ENCODE measurements at regions not wholly inside any gene's neighbourhood (a gene's known extent, or its start where the extent isn't known, plus 50 kb on each side); places are given as distances from the start of the nearest gene placed in this dataset.

GRCh38 chr4:60953826-60954225, 246.3 kb upstream of the ADGRL3 start:
- no peak overlapping the region for H3K14ac ChIP-seq (ENCODE audit: insufficient read length)
- no peak overlapping the region for H4K8ac ChIP-seq (ENCODE audit: extremely low read depth, insufficient read depth, low read length)
- H3K4me2 ChIP-seq (ENCODE audit: insufficient read depth in 1 of 2, low read depth in 2 of 2, low read length in 2 of 2), result no peak overlapping the region
- H3K9ac ChIP-seq (replicated peaks in 1 of 4; ENCODE audit: extremely low read depth in 1 of 4, low read depth in 3 of 4, low read length in 3 of 4), result no peak overlapping the region
- no peak overlapping the region for H3K23ac ChIP-seq (ENCODE audit: insufficient read length)
- H4K20me1 ChIP-seq (replicated peaks in 1 of 2; ENCODE audit: control insufficient read depth in 1 of 2, insufficient read depth in 2 of 2, low read length in 2 of 2), result no peaks in the 10 kb centered on the region
- FAIRE-seq, result no peak
- no peak overlapping the region for H4K5ac ChIP-seq (ENCODE audit: insufficient read length, low read depth, low read length)
- H3K36me3 ChIP-seq (ENCODE audit: control insufficient read depth in 2 of 4, insufficient read depth in 4 of 4, low read length in 3 of 4), result no peaks in the 10 kb centered on the region
- H3K27me3 ChIP-seq (replicated peaks in 1 of 4; ENCODE audit: control insufficient read depth in 3 of 4, extremely low read depth in 1 of 4, insufficient read depth in 3 of 4, low read length in 3 of 4), result no peaks in the 10 kb centered on the region
- no peaks in the 10 kb centered on the region for H3K79me1 ChIP-seq (ENCODE audit: low read depth, low read length)
- H3K23me2 ChIP-seq (ENCODE audit: low read depth, low read length), result no peaks in the 10 kb centered on the region
- H2AFZ ChIP-seq (ENCODE audit: low read length), result no peak overlapping the region
- H2BK5ac ChIP-seq (ENCODE audit: low read depth, low read length), result no peak overlapping the region
- no peak overlapping the region for H3K27ac ChIP-seq (ENCODE audit: low read depth, low read length)
- no peaks in the 10 kb centered on the region for H3K9me3 ChIP-seq (ENCODE audit: insufficient read depth in 2 of 2, low read depth in 1 of 2, low read length in 1 of 2)
- H3K56ac ChIP-seq (replicated peaks; ENCODE audit: insufficient read length, low read depth, low read length), result no peak overlapping the region
- ChIA-PET POLR2A (ENCODE audit: partially characterized antibody) (no interaction called here), CTCF (ENCODE audit: partially characterized antibody) (no interaction called here)
- 96% methylated on average over 4 of the region's 4 CpGs; no CpG with 5 or more reads in 1 of the 2 experiments for WGBS, 2 experiments (ENCODE audit: extremely low coverage in 1 of 2, insufficient coverage in 1 of 2, insufficient read length in 1 of 2, insufficient replicate concordance in 2 of 2, low coverage in 1 of 2, low lambda C conversion rate in 2 of 2, missing lambda C conversion rate in 1 of 2)
- H2BK12ac ChIP-seq (ENCODE audit: low read depth, low read length), result no peak overlapping the region
- H2BK20ac ChIP-seq (ENCODE audit: low read length), result no peak overlapping the region
- H3K4me3 ChIP-seq (ENCODE audit: extremely low read depth in 1 of 4, insufficient read depth in 2 of 4, low read depth in 3 of 4, low read length in 4 of 4), result no peak overlapping the region
- no peak overlapping the region for H3K18ac ChIP-seq (ENCODE audit: extremely low read depth, low read length)
- no peaks in the 10 kb centered on the region for H3K4me1 ChIP-seq (replicated peaks in 1 of 4; ENCODE audit: control insufficient read depth in 3 of 4, insufficient read depth in 4 of 4, low read length in 3 of 4)
- H2AK5ac ChIP-seq (ENCODE audit: low read depth, low read length), result no peak overlapping the region
- no peak for DNase-seq (ENCODE audit: low read depth in 1 of 2, low spot score in 2 of 2)
- H2BK120ac ChIP-seq (replicated peaks; ENCODE audit: low read depth, low read length), result no peak overlapping the region
- H3K4ac ChIP-seq (replicated peaks; ENCODE audit: insufficient read length, low read depth, low read length), result no peak overlapping the region
- no peak overlapping the region for H2BK15ac ChIP-seq (ENCODE audit: low read length)
- H3K79me2 ChIP-seq (ENCODE audit: control insufficient read depth in 1 of 2, insufficient read depth in 2 of 2, low read length in 2 of 2), result no peaks in the 10 kb centered on the region
- no peak overlapping the region for H4K91ac ChIP-seq (replicated peaks; ENCODE audit: insufficient read length, low read length)
- TF ChIP-seq TBP (IDR thresholded peaks at IDR 0.05; ENCODE audit: low read depth, low read length), result no peak
- TF ChIP-seq BACH1 (IDR thresholded peaks at IDR 0.05; ENCODE audit: low read length), result no peak
- no peak for TF ChIP-seq ATF2 (IDR thresholded peaks at IDR 0.05; ENCODE audit: low read length)
- TF ChIP-seq SIX5 (IDR thresholded peaks at IDR 0.05; ENCODE audit: low read depth, low read length), result no peak
- TF ChIP-seq JUND (IDR thresholded peaks at IDR 0.05; ENCODE audit: low read length), result no peak
- TF ChIP-seq SP4 (IDR thresholded peaks at IDR 0.05; ENCODE audit: low read length), result no peak
- TF ChIP-seq CEBPB (IDR thresholded peaks at IDR 0.05; ENCODE audit: low read depth, low read length), result no peak
- TF ChIP-seq CHD1 (IDR thresholded peaks at IDR 0.05; ENCODE audit: low read depth, low read length), result no peak
- no peak for TF ChIP-seq SRF (IDR thresholded peaks at IDR 0.05; ENCODE audit: low read depth, low read length)
- no peak for TF ChIP-seq POU5F1 (IDR thresholded peaks at IDR 0.05; ENCODE audit: low read depth, low read length)
- no peak for TF ChIP-seq RBBP5 (IDR thresholded peaks at IDR 0.05; ENCODE audit: borderline replicate concordance, low read depth, low read length)
- no peak for TF ChIP-seq TAF1 (IDR thresholded peaks at IDR 0.05; ENCODE audit: low read depth, low read length)
- no peak for TF ChIP-seq ASH2L (IDR thresholded peaks at IDR 0.05; ENCODE audit: low read length)
- TF ChIP-seq BCL11A (IDR thresholded peaks at IDR 0.05; ENCODE audit: low read depth in 2 of 2, low read length in 2 of 2), result no peak
- TF ChIP-seq KDM4A (IDR thresholded peaks at IDR 0.05; ENCODE audit: low read depth, low read length, severe bottlenecking), result no peak
- TF ChIP-seq SP1 (IDR thresholded peaks at IDR 0.05; ENCODE audit: low read depth, low read length), result no peak
